NCI-H82 treated with DMSO at 0.1 percent for 48 hours (cell line): ENCODE measurements at regions not wholly inside any gene's neighbourhood (a gene's known extent, or its start where the extent isn't known, plus 50 kb on each side); places are given as distances from the start of the nearest gene placed in this dataset.

Experiments used
- DNase-seq: peaks from one replicate; lab custom pipeline; 2025; ENCODE audit not compliant: unreplicated experiment; lab: John Stamatoyannopoulos, UW

DNA sequence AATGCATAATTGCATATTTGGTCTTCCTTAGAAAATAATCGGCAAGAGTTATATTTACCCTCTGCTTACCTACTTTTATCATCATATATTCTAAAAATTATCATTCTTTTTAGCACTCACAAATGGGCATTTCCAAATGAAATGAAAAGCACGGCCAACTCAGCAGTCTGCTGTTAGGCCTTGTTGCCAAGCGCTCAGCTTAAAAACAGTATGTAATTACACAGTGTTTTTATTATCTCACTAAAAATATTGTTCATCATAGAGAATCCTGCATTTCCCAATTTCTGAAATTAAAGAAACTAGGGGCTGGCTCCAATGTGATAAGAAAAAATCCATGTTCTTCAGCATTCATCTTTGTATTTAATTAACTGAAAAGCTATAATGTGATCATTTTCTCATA lies 391.7 kb upstream of the ADARB2 start:
- no peak for DNase-seq

DNA sequence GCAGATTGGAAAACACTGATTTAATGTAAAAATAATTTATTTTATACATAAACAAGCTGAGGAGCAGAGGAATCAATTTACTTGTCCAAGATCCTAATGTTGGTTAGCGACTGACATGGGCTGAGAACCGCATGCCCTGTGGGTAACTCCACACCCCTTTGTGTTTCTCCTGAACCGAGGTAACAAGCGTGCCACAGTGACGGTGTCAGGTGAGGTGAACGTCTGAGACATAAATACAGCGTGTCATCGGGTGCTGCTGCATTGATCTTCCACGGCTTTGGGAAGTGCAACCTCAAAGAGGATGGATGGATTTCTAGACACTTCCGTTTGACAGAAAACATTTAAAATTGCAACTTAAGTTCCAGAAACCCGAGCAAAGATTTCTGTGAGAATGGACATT lies 386.8 kb upstream of the ADARB2 start:
- DNase-seq = no peak

DNA sequence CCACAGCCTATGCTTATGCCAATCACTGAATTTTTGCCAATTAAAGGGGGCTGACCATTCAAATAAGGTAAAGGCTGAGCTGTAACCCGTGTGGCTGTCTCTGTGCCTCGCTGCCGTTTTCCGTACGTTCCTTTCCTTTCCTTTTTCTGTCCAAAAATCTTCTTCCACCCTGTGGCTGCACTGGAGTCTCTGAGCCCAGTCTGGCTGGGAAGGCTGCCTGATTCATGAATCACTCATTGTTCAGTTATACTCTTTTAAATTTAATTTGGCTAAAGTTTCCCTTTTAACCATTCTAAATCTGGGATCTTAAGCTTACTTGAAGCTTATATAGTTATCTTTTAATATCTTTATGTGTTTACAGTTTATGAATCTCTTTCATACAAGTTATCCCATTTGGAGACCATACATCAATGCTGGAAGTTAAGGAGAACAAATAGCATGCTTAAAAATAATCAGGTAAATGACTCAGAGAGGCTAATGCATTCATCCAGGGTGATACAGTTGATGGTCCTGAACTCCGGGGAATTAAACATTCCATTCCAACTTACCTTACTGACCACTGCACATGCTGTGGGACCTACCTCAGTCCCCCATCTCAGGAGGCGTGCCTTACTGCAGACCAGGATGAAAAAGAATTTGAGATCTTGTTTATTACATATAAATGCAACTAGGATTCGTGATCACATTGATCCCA lies 385.3 kb upstream of the ADARB2 start:
- DNase-seq = no peak

DNA sequence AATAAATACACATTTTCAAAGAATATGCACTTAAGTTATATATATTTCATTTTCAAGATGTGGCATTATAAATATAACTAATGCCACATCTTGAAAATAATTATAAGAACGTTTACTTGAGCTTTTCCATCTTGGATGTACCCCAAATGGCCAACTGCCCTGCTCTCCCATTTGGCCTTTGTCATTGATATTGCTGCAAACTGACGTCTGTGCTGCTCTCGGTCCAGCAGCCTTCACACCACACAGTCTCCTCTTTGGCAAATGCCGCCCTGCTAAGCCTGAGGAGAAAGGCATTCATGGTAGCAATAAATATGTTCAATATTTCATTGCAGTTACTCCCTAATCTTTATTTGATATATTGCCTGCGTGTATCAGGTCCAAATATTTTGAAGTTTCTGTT lies 384.6 kb upstream of the ADARB2 start:
- DNase-seq = no peak

DNA sequence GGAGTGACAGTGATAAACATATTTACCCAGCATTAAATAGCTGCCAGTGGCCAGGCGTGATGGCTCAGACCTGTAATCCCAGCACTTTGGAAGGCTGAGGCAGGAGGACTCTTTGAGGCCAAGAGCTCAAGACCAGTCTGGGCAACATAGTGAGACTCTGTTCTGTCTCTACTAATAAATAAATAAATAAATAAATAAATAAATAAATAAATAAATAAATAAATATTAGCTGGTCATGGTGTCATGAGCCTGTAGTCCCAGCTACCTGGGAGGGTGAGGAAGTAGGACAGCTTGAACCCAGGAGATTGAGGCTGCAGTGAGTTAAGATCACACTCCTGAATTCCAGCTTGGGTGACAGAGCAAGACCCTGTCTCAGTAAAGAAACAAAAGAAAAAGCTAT lies 384.0 kb upstream of the ADARB2 start:
- DNase-seq = no peak

DNA sequence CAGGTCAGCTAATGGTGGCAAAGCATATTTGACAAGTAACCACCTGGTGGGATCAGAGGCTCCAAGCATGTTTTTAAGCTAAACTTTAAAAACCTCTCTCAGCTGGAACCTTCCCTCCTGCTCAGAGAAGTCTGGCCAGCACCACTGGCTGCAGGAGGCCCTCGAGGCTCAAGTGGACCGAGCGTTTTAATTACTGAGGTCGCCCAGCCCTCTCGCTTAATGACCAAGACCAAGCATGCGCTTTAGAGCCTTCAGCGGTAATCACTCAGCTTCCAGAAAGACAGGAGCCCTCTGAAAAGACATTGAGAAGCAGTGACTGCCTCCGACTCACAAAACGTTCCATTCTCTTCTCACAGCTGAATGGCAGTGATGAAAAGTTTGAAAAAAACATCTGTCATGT lies 383.4 kb upstream of the ADARB2 start:
- no peak for DNase-seq

DNA sequence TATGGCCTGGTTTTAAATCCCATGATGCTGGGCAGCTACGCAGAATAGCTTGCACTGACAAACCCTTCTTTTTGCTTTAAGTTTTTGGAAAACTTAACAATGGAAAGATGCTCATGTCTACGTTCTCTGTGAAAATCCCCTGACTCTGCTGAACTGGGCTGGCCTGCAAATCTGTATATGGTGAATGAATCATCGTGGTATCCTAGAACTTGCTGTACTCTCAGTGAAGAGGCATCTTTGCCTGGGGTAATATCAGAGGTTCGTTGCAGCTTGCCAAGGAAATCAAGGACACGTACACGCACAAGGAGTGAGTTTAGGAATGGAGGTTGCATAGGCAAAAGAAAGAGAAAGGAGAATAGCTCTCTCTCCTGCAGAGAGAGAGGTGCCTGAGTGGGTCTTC lies 382.0 kb upstream of the ADARB2 start:
- DNase-seq = no peak

DNA sequence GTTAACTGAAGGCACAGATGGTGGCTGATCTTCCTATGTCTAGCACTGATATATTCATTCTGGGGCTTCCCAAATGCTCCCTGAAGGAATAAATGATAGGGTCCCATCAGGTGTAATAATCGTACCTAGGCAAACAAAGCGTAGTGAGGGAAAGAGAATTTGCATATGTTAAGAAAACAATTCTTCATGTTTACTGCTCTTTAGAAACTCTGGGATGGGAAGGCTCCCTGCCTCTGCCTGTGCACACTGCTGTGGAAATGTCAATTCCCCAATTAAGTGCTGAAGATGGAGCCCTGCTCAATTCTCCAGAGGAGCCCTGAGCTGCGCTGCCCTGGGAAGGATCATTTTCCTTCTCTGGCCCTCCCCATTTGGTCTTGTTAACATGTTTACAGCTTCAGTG lies 380.9 kb upstream of the ADARB2 start:
- no peak for DNase-seq

DNA sequence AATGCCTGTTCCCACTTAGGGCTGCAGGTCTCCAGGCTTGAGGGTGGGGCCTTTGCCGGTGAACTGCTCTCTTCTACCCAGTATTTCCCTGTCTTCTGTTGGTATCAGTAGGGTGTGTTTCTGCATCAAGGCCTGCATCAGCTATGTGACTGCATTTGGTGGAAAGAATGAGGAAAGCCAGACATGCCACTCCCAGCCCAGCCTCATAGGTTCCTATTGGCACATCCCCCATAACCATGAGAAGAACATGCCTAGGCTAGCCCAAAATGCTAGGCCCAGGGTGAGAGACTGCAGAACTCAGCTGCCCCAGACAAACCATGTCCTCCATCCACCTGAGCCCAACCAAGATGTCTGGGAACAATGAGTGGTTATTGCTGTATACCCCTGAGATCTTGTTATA lies 380.3 kb upstream of the ADARB2 start:
- no peak for DNase-seq

DNA sequence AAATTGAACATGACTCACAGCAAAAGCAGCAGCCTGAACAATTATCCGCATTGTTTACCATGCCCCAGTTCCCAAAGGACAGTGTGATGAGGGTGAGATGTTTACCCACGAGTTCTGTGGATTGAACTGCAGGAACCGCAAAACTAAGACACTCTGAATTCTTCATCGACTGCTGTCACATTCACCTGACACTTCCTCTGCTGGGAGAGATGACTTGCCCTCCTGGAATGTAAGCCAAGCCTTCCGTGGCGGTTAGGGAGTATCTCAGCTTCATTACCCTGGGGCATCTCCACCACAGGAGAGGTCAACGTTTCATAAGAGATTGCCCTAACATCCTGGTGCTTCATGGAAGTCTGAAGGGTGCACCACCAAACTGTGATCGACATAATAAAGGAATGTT lies 374.6 kb upstream of the ADARB2 start:
- DNase-seq = no peak

DNA sequence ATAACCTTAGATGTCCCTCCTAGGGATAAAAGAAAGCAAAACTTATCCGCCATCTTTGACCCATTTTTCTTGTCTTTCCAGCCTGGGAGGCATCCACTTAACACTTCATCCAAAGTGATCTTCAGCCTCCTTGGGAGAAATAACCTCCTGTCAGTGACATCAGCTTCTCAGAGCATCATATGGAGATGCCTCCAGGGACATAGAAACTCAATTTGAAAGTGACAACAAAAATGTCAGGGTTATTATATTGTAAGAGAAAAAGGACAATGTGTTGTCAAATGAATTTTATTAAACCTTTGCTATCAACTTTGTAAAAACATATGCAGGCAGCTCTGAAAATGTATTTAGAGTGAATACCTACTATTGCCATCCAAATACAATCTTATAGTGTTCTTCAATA lies 371.2 kb upstream of the ADARB2 start:
- DNase-seq = no peak

DNA sequence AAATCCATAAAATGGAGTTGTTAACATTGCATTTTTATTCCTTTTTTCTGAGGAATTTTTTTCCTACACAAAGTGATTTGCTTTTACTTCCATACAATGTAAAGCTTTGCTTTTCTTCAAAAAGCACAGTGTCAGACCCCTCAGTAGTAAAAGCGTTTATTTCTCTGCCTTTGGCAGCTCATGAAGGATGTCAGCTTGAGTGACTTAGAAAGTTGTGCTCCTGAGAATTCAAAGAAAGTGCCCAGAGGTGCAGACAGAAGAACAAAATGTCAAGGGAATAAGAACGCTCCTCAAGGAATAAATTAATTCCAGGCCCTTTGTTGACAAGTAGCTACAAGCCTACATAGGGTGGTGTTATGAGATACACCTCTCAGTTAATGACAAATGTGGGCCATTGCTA lies 369.3 kb upstream of the ADARB2 start:
- DNase-seq = no peak

DNA sequence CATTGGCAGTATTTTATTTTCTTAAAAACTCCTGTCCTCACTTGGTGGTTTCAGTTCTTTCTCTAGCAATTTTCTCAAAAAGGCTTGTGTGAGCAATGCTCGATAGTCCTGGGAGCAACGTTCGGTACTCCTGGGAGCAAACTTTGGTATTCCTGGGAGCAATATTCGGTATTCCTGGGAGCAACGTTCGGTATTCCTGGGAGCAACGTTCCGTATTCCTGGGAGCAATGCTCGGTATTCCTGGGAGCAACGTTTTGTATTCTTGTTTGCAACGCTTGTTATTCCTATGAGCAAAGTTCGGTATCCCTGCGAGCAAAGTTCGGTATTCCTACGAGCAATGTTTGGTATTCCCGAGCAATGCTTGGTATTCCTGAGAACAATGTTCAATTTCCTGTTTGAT lies 362.0 kb upstream of the ADARB2 start:
- DNase-seq = no peak

DNA sequence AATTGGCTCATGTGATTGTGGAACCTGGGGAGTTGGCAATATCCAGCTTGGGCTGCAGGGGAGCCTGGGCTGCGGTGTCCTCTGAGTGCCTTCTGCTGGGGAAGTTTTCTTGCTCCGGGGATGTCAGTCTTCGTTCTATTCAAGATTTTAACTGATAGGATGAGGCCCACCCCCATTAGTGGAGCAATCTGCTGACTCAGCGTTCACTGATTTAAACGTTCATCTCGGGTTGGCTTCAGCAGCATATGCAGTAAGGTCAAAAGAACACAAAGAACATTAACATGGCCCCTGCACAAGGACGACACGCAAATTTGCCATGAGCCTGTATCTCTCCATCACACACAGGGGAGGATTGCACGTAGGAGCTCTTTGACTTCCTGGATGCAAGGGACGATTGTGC lies 360.6 kb upstream of the ADARB2 start:
- DNase-seq = no peak

DNA sequence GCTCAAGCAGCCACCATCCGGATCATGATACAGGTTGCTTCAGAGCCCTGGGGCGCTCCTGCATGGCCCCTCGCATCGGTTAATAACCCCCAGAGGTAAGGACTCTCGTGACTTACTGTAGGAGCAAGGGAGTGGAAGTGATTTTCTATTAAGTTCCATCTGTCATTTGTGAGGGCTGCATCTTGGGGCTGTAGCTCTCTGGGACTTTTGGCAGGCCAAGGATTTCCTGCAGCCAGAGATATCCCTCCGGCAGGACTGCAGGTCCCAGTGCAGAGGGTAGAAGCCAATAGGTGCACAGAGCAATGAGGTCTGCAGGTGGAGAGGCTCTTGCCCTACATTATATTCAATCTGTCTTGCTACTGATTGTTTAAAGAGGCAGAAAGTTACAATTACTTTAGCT lies 356.8 kb upstream of the ADARB2 start:
- no peak for DNase-seq

DNA sequence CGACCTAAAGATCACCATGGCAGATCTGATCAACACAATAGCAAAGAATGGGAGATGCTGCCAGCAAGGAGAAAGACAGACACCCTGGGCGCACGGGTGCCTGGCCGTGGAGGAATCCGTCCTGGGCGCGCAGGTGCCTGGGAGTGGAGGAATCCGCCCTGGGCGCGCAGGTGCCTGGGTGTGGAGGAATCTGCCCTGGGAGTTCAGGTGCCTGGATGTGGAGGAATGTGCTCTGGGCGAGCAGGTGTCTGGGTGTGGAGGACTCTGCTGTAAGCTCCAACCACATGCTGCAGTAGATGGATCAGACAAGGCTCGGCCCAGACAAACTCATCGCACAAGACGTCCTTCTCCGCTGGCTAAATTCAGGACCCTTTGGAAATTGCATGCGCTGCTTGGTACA lies 346.3 kb upstream of the ADARB2 start:
- DNase-seq = no peak

DNA sequence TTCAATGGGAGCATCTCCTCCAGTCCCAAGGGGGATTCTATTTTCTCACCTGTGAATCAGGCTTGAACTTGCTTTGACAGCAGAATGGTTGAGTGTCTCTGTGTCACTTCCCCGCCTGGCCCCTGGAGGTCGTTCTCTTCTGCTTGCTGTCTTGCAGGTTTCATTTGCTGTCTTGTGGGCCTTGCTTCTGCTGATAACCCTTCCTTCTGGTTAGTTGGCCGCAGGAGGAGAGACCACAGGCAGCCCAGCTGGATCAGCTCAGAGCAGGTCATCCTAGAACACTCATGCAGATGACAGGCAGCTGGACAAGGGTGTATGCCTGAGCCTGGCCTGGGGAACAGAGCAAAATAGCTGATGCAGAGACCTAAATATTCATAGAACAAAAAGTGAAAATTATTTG lies 344.2 kb upstream of the ADARB2 start:
- DNase-seq = no peak

DNA sequence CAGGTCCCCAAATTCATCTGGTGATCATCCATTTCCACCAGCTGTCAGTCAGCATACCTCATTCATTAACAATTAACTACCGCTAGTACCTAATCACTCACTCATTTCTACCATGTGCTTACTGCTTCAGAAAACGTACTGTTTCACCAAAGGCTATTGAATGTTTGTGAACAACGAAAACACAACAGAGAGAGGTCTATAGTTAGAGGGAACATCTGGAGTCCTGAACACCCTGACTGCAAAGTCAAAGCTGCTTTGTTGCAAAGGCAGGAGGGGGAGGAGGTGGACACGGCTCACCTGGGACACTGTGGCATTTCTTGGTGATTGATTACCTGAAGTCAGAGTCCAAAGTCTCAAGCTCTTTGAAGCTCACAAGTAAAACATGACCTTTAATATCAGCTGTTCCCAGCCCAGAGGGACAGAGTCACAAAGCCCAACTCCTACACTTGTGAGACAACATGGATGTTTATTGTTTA lies 342.3 kb upstream of the ADARB2 start:
- no peak for DNase-seq

DNA sequence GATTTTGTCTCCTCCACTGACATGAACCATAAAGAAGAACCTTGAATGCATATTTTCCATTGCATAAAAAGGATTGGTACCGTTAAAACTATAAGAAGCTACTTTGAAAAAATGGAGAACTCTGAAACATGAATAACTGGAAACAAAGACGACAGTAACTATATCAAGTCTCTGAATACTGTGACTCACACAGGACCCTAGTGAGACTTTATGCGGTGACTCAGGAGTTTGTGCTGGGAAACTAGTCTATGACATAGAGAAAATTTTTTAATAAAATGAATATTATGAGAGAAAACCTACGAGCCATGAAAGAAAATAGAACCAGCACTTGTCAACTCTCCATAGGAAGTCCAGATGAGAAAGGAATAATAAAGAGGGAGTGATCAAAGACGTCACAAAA lies 339.9 kb upstream of the ADARB2 start:
- DNase-seq = no peak

DNA sequence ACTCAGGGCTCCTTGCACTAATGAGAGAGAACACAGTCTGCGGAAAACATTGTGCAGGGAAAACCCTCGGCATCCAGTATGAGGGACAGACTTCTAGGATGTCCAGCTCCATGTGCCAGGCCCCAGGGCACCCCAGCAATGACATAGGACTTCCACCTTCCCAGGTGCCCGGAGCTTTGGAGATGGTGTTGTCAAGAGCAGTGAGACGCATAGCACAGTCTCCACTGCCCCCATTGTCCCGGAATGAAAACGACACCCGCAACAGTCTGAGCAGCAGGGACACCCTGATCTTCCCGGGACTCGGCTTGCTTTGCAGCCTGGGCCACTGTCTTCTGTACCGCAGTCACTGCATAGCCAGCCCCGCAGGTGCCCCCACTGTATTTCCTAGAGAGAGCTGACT lies 339.2 kb upstream of the ADARB2 start:
- no peak for DNase-seq

DNA sequence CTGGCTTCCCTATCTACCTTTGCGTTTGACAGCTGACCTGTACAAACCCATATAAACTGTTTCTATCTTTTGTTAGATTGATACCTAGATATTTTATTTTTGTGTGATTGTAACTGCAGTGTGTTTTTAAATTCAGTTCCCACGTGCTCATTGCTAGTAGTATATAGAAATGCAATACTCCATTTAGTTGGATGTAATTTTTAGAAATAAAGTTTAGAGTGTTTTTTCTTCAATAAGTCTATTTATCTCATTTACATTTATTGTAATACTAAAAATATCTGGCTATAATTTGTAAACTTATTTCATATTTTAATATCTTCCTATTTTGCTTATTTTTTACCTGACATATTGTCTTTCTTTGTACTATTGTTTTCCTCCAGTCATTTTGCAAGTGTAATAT lies 329.7 kb upstream of the ADARB2 start:
- DNase-seq = no peak

DNA sequence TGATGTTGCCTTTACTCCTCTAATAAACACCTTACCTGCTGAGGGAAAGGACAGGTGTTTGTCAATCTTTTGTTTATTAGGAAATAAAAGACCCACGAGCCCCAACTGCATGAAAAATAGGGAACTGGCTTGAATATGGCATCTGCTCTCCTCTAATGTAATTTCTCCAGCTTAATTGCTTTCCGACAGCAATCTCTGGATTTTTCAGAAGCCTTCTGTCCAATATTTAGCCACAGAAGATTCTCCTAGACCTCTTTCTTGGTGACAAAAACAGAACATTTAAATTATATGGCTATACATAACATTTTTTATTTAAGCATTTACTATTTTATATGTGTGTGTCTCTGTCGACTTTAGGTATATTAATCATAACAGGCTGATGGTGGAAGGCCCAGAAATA lies 317.4 kb upstream of the ADARB2 start:
- no peak for DNase-seq

DNA sequence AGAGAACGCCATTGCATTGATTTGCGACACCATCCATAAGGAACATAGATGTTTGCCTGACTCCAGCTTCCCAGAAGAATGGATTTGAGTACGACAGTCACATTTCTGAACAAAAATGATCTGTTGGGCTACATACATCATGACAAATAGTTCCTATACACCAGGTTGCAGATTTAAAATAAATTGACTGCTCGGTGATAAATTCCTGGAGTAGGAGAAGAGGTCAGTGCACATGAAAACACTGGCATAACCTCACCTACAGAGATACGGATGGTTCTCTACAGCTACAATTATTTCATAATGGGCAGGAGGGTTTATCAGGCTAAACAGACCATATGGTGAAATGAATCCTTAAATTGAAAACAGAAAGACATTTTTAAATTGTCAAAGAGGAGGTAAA lies 316.5 kb upstream of the ADARB2 start:
- DNase-seq = no peak

DNA sequence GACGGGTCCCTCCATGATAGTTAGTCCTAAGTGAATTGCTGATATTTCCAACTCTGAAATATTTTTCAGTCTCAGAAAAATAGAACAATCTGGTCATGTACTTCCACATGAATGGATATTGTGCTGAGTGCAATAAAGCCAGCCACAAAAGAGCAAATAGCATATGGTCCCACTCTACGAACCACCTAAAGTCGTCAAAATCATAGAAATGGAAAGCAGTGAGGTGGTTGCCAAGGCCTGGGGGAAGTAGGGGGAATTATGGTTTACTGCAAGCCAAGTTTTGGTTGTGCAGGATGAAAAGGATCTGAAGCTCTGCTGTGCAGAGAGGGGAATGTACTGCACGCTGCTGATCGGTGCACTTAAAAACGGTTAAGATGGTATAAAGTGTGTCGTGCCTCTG lies 313.8 kb upstream of the ADARB2 start:
- DNase-seq = no peak
